HEK293T (cell line): ENCODE measurements at regions not wholly inside any gene's neighbourhood (a gene's known extent, or its start where the extent isn't known, plus 50 kb on each side); places are given as distances from the start of the nearest gene placed in this dataset.
"Not testable (repeated sequence)": the region's sequence is repeated elsewhere in the genome, so short reads cannot be mapped to it uniquely, and the experiment has no call there.

ENCODE experiments used
- CTCF ChIA-PET: fragments of 350-600 bp; formaldehyde crosslinking; extraction: SDS; loops from one replicate; lab custom pipeline; 2021; ENCODE audit warnings: antibody characterized with exemption, inconsistent platforms; lab: Yijun Ruan, JAX
- POLR2A ChIA-PET: fragments of 350-600 bp; formaldehyde crosslinking; extraction: SDS; loops from one replicate; lab custom pipeline; 2020; ENCODE audit warnings: antibody characterized with exemption, inconsistent platforms; lab: Yijun Ruan, JAX
- DNase-seq: peaks from one replicate; pipeline ENCODE4 v3.0.0; 2012; ENCODE audit warnings: mixed read lengths; ENCODE audit errors: extremely low spot score
- ARNT ChIP-seq: fragments of 450-650 bp; IDR thresholded peaks from 2 replicates; pipeline ENCODE4 v1.6.1; 2017; ENCODE audit warnings: mild to moderate bottlenecking
- BHLHE40 ChIP-seq: fragments of 450-650 bp; IDR thresholded peaks from 2 replicates; pipeline ENCODE4 v1.6.1; 2016; ENCODE audit warnings: mild to moderate bottlenecking, moderate library complexity, borderline replicate concordance
- CTBP1 ChIP-seq: fragments of 450-650 bp; IDR thresholded peaks from 2 replicates; pipeline ENCODE4 v1.6.1; 2016; ENCODE audit warnings: borderline replicate concordance
- ELF4 ChIP-seq: fragments of 450-650 bp; IDR thresholded peaks from 2 replicates; pipeline ENCODE4 v1.6.1; 2017; ENCODE audit warnings: antibody characterized with exemption
- FOXA1 ChIP-seq: fragments of 450-650 bp; IDR thresholded peaks from 2 replicates; pipeline ENCODE4 v1.6.1; 2016; ENCODE audit warnings: mild to moderate bottlenecking
- FOXK2 ChIP-seq: fragments of 450-650 bp; IDR thresholded peaks from 2 replicates; pipeline ENCODE4 v1.6.1; 2016; ENCODE audit warnings: mild to moderate bottlenecking
- FOXM1 ChIP-seq: fragments of 450-650 bp; IDR thresholded peaks from 2 replicates; pipeline ENCODE4 v1.6.1; 2017; ENCODE audit warnings: mild to moderate bottlenecking, borderline replicate concordance
- HDGF ChIP-seq: fragments of 450-650 bp; IDR thresholded peaks from 2 replicates; pipeline ENCODE4 v1.6.1; 2017; ENCODE audit warnings: antibody characterized with exemption, borderline replicate concordance
- L3MBTL2 ChIP-seq: fragments of 450-650 bp; conservative IDR thresholded peaks from 2 replicates; pipeline ENCODE4 v1.6.1; 2016; ENCODE audit warnings: mild to moderate bottlenecking
- LEF1 ChIP-seq: fragments of 450-650 bp; IDR thresholded peaks from 2 replicates; pipeline ENCODE4 v1.6.1; 2017; ENCODE audit warnings: mild to moderate bottlenecking, borderline replicate concordance
- NFRKB ChIP-seq: fragments of 450-650 bp; IDR thresholded peaks from 2 replicates; pipeline ENCODE4 v1.6.1; 2016; ENCODE audit warnings: mild to moderate bottlenecking, moderate library complexity
- SP1 ChIP-seq: fragments of 450-650 bp; IDR thresholded peaks from 2 replicates; pipeline ENCODE4 v1.6.1; 2017
- SUZ12 ChIP-seq: fragments of 450-650 bp; IDR thresholded peaks from 2 replicates; pipeline ENCODE4 v1.6.1; 2016; ENCODE audit warnings: mild to moderate bottlenecking
- TARDBP ChIP-seq: fragments of 450-650 bp; IDR thresholded peaks from 2 replicates; pipeline ENCODE4 v1.6.1; 2016
- ZNF384 ChIP-seq: fragments of 450-650 bp; IDR thresholded peaks from 2 replicates; pipeline ENCODE4 v1.6.1; 2016
- TF ChIP-seq, protein P1 (sequence below): fragments of 450-650 bp; IDR thresholded peaks from 2 replicates; pipeline ENCODE4 v1.6.1; 2016

DNA sequence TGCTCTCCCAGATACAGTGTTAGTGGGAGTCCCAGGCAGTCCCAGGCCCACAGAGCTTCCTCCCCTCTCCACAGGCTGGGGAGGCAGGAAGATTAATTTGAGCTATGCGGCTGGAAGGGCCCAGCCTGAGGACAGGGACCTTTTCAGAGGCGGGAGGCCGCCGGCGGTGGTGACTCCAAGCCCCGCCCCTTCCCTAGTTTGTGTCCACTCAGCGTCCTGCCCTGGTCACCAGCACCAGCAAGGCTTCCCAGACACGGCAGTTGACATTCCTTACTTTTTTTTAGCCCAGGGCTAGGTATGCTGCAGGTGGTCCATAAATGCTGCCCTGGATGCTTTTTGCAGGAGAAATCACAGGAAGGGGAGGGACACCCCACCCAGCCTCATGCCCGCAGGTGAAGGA, 67.7 kb upstream of the LRPAP1 start:
- no peak for TF ChIP-seq FOXK2
- TF ChIP-seq HDGF, result no peak
- TF ChIP-seq CTBP1, result no peak
- no peak for TF ChIP-seq ARNT
- TF ChIP-seq NFRKB, result no peak
- no peak for TF ChIP-seq ELF4
- ChIA-PET CTCF (no interaction called here), POLR2A (no interaction called here)
- no peak for DNase-seq

DNA sequence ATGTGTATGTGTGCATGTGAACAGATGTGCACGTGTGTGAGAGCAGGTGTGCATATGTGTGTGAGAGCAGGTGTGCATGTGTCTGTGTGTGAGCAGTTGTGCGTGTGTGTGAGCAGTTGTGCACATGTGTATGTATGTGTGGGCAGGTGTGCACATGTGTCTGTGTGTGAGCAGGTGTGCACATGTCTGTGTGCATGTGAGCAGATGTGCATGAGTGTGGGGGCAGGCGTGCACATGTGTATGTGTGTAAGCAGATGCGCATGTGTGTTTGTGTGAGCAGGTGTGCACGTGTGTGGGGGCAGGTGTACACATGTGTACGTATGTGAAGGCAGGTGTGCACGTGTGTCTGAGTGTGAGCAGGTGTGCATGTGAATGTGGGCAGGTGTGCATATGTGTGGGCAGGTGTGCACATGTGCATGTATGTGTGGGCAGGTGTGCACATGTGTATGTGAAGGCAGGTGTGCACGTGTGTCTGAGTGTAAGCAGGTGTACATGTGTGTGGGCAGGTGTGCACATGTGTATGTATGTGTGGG, 66.5 kb upstream of the LRPAP1 start:
- no peak for TF ChIP-seq L3MBTL2
- no peak for TF ChIP-seq FOXM1
- no peak for TF ChIP-seq TARDBP
- TF ChIP-seq ARNT, result no peak
- TF ChIP-seq HDGF, result no peak
- no peak for TF ChIP-seq LEF1
- no peak for TF ChIP-seq FOXA1
- TF ChIP-seq BHLHE40, result no peak
- no peak for TF ChIP-seq SUZ12
- TF ChIP-seq, protein P1, sequence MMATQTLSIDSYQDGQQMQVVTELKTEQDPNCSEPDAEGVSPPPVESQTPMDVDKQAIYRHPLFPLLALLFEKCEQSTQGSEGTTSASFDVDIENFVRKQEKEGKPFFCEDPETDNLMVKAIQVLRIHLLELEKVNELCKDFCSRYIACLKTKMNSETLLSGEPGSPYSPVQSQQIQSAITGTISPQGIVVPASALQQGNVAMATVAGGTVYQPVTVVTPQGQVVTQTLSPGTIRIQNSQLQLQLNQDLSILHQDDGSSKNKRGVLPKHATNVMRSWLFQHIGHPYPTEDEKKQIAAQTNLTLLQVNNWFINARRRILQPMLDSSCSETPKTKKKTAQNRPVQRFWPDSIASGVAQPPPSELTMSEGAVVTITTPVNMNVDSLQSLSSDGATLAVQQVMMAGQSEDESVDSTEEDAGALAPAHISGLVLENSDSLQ, result no peak
- no peak for TF ChIP-seq CTBP1
- TF ChIP-seq ELF4, result no peak
- no peak for TF ChIP-seq NFRKB
- no peak for TF ChIP-seq FOXK2
- no peak for TF ChIP-seq ZNF384
- TF ChIP-seq SP1, result no peak
- DNase-seq, result no peak
- POLR2A ChIA-PET, result no interaction called here
- CTCF ChIA-PET, result no interaction called here

DNA sequence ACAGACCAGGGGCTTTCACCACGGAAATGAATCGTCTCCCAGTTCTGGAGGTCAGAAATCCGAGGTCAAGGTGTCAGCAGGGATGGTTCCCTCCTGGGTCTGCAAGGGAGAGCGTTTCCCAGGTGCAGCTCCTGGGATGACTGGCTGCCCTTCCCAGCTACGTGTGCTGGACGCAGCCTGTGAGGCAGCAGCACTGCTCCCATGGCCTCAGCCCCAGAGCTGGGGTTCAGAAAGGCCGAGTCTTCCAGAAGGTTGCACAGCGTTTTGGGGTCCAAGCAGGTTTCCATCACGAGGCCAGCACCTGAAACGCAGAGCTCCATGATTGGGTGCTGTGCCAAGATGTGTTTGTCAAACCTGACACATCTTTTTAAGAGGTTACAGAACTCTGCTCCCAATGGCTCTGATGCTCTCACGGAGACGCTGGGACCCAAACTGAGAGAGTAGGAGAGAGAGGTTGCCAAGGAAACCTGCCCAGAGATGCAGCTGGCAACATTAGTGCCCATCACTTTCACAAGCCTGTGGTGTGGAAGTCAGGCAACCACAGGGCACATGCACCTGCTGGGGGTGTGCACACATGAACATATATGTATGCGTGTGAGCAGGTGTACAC, 65.8 kb upstream of the LRPAP1 start:
- DNase-seq, CTCF ChIA-PET, POLR2A ChIA-PET: not testable (repeated sequence)

DNA sequence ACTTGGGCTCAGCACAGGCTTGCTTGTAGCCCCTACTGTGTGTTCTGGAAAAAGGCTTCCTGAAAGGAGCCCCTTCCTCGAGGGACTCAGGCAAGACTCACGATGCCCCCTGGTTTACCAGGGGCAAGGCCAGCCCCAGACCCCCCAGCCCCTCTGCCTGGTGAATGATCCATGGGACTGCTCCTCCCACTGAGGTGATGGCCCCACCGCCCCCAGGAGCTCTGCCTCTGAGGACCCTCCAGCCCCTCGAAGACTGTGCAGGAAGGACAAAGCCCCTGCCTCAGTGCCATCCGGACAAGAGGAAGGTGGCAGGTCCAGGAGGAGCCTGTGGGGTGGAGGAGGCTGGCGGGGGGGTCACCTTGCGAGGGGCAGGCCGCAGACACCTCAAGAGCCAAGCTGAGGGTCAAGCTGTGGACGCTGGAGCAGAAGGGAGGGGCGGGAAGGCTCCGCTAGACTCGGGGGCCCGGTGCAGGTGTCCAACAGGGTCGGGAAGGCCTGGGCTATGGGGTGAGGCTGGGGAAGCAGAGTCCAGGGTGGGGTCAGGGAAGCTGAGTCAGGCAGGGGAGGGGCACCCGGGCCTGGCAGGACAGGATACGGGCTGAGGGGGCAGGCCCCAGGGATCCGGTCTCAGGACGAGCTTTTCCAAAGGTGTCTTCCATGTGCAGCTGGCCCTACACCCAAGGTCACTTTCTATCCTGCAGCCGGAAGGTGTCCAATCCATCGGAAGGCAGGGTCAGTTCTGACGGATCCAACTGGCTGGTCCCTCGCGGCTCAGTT, 64.9 kb upstream of the LRPAP1 start:
- CTCF ChIA-PET, DNase-seq: not testable (repeated sequence)

DNA sequence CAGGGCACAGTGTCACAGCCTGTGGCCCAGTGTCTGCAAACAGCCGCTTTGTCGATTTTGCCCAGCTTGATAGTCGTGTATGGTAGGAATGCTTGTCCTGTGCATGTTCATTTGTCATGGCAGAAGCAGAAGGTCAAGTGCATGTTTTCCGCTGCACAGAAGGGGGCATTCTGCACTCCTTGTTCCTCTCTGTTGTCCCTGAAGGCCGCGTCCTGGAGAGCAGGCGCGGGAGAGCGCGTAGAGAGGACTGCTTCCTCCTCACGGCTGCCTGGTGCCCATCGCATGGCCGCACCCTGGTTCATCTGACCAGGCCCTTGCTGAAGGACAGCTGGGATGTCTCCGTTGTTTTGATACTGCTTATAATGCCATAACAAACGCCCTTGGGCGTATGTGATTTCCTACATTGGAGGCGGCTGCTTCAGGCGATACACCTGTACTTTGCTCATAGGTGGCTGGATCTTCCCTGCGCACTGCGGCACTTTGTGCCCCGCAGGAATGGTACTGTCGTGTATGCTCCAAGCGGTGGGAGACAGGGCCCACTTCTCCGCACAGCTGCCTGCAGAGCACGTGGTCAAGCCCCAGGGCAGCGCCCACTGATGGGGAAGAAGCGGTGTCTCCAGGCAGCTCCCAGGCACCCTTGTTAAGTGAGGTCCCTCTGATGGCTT, 63.5 kb upstream of the LRPAP1 start:
- POLR2A ChIA-PET, DNase-seq, CTCF ChIA-PET: not testable (repeated sequence)

More for the DNA sequence above, 64.9 kb upstream of the LRPAP1 start:
- POLR2A ChIA-PET, result not testable (repeated sequence)

DNA sequence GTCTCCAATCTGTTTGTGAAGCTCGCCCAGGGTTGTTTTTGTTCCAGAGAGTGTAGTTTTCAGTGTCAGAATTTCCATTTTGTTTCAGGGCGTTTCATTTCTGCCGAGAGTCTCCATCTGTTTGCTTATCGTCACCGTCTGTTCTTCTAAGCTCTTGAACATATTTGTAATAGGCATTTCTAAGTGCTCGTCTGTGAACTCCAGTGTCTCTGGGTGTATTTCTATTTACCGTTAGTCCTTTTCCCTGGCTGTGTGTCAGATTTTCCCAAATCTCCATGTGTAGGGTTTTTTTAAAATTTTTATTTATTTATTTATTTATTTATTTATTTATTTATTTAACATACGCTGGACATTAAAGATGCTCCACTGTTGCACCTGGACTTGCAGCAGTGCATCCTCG, 62.5 kb upstream of the LRPAP1 start:
- DNase-seq, CTCF ChIA-PET, POLR2A ChIA-PET: not testable (repeated sequence)

DNA sequence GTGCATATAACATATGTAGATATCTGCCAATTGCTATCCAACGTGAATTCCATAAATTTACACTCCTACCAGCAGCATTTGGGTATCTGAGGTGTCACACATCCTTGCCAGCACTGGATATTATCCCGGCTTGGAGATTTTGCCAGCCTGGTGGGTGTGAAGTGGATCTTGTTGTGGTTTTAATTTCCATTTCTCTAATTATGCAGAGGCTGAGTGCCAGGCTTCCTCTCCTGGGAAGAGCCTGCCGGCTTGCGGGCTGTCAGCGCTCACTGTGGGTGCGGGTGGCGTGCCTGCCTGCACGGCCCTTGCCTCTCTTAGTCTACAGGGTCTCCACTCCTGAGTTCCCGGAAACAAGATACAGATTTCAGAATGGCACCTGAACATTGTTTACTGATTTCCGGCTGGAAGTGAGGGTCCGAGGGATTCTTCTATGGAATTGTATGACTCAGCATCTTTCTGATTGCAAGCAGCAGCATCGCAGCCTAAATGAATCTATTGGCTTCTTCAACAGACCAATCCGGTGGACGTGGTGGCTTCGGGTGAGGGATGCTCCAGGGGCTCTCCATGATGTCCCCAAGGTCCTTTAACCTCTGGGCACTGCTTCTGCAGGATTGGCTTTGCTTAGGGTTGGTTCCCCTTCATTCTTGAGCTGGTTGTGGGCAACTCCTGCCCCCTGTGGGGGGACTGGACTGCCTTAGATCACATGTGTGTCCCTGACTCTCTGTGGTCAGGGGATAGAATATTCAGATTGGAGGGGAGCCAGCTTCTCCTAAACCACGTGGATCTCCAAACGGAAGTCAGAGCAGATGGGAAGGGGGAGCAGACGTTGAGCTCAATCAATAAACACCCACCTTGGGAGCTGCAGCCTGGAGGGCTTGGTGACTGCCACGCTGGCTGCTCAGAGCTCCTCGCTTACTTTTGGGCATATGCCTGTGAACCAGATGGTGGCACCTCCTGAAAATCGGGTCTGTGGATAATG, 58.0 kb upstream of the LRPAP1 start:
- POLR2A ChIA-PET, CTCF ChIA-PET: not testable (repeated sequence)

DNA sequence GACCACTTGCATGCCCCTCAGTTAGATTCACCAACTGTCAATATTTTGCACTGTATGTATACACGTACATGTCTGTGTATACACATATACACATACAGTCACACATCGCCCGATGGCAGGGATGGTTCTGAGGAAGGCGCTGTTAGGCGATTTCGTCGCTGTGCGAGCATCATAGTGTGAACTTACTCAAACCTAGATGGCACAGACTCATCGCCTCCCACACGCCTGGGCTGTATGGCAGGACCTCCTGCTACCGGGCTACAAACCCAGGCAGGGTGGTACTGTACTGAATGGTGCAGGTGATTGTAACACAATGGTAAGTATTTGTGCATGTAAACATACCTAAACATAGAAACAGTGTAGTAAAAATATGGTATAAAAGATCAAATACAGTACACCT, 57.2 kb upstream of the LRPAP1 start:
- CTCF ChIA-PET, POLR2A ChIA-PET, DNase-seq: not testable (repeated sequence)

More for the DNA sequence above, 58.0 kb upstream of the LRPAP1 start:
- not testable (repeated sequence) for DNase-seq

DNA sequence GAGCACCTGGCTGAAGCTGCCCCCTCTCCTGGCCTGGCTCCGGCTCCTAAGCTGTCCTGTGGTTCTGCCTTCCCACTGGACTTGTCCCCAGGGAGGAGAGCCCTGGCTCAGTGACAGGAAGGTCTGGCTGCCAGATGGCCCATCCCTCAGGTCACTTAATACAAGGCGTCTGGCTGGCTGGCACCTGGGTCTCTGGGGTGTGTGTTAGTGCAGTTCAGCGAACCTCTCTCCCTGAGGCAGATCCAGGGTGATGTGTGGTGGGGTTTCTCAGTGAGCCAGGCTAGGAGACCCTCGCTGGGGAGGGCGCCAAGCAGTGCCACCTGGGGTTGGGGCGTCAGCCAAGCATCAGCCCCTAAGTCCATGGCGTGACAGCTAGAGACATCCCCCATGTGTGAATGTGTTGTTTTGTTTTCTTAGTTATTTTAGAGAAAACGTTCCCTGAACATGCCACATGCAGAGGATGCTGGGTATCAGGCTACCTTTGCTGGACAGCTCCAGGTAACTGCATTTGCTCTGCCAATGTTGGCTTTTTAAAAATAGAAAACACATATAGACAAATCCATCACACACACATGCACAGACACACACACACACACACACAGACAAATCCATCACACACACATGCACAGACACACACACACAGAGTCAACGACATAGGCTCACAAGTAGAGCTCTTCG, 56.4 kb upstream of the LRPAP1 start:
- CTCF ChIA-PET, POLR2A ChIA-PET: not testable (repeated sequence)

DNA sequence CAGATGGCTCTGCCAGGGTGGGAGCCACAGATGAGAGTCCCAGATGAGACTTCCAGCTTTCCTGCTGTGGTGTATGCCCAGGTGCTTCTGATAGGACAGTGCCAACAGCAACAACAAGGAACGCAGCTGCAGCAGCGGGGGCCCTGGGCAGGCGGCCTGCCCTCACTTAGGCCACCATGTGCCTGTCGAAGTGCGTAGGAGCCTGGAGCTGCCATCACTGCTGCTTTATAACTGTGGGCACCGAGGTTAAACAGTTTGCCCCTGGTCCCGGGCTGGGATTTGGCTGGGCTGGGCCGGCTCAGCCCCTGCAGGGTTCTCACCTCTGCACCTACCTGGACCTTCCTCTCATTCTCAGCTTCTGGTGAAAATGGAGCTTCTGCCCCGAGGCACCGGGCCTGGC, 54.4 kb upstream of the LRPAP1 start:
- DNase-seq, POLR2A ChIA-PET: not testable (repeated sequence)
- CTCF ChIA-PET, result interaction anchor here (0.6 kb wide), 1 partner anchor 34 kb away, joined by 3 read pairs; no protein-coding TSS in a partner anchor

More for the DNA sequence above, 56.4 kb upstream of the LRPAP1 start:
- DNase-seq, result not testable (repeated sequence)

DNA sequence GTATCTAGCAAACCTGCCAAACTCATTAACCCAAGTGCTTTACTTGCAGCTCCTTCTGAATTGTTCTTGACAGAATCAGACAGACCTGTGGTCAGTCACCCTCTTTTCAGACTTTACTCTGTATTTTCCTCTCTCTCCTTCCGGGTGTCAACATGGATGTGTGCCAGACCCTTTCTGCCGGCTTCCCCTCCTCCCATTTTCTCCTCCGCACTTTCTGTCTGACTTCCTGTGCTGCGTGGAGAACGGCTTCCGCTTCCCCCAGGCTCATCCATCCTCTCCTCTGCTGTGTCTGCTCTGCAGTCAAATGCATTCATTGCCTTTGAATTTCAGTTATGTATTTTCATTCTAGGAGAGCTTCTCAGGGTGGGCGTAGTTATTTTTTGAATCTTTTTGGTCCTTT, 53.3 kb upstream of the LRPAP1 start:
- DNase-seq, CTCF ChIA-PET, POLR2A ChIA-PET: not testable (repeated sequence)
